ENCODE measurements at regions not wholly inside any gene's neighbourhood (a gene's known extent, or its start where the extent isn't known, plus 50 kb on each side); places are given as distances from the start of the nearest gene placed in this dataset.
"Not testable (repeated sequence)": the region's sequence is repeated elsewhere in the genome, so short reads cannot be mapped to it uniquely, and the experiment has no call there.

DNA sequence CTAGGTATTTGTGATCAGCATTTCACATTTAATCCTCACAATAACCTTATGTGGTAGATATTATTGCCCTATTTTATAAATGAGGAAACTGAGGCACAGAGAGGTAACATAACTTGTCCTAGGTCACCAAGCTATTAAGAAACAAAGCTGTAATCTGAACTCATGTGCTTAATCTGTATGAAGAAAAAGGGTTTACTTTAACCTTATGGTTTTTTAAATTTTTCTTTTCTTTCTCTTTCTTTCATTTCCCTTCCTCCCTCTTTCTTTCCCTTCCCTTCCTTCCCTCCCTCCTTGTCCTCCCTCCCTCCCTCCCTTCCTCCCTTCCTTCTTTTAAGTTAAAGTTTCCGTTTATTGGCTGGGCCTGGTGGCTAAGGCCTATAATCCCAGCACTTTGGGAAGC, 105.2 kb upstream of the AMZ2 start:
- DNase-seq, result no peak

DNA sequence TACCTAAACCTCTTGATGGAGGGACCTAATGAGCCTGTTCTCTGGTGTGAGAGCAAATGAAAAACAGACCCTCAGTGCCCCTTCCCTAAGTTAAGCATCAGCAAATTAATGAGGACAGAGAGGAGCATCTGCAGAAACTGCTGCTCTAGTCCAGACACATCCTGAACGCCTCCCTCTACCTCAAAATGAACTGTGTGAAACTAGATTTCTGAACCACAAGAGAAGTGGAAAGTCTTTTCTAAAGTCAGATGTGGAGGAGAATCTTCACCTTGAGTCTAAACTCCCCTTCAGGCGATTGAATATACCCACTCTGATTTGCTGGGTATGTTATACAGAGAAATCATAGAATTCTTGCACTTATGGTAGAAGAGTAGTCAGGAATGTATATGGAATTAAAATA, 104.4 kb upstream of the AMZ2 start:
- DNase-seq, result no peak

- no peak for DNase-seq
Measured at GRCh38 chr17:68145088-68145487, 102.8 kb upstream of the AMZ2 start.

- no peak for DNase-seq
Measured at GRCh38 chr17:68148936-68149335, 98.9 kb upstream of the AMZ2 start.

- no peak for DNase-seq
Measured at GRCh38 chr17:68152161-68152571, 95.7 kb upstream of the AMZ2 start.

GRCh38 chr17:68155692-68156091, 92.2 kb upstream of the AMZ2 start:
- no peak for DNase-seq

GRCh38 chr17:68161644-68162428, 86.0 kb upstream of the AMZ2 start:
- no peak for DNase-seq

DNA sequence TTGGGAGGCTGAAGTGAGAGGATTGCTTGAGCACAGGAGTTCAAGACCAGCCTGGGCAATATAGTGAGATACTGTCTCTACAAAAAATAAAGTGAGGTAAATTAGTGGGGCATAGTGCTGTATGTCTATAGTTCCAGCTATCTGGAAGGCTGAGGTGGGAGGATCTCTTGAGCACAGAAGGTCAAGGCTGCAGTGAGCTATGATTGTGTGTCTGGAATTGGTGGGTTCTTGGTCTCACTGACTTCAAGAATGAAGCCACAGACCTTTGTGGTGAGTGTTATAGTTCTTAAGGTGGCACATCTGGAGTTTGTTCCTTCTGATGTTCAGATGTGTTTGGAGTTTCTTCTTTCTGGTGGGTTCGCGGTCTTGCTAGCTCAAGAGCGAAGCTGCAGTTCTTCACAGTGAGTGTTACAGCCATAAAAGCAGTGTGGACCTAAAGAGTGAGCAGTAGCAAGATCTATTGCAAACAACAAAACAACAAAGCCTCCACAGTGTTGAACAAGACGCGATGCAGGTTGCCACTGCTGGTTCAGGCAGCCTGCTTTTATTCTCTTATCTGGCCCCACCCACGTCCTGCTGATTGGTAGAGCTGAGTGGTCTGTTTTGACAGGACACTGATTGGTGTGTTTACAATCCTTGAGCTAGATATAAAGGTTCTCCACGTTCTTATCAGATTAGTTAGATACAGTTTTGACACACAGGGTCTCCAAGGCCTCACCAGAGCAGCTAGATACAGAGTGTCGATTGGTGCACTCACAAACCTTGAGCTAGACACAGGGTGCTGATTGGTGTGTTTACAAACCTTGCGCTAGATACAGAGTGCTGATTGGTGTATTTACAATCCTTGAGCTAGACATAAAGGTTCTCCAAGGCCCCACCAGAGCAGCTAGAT, 79.3 kb upstream of the AMZ2 start:
- DNase-seq, result not testable (repeated sequence)

DNA sequence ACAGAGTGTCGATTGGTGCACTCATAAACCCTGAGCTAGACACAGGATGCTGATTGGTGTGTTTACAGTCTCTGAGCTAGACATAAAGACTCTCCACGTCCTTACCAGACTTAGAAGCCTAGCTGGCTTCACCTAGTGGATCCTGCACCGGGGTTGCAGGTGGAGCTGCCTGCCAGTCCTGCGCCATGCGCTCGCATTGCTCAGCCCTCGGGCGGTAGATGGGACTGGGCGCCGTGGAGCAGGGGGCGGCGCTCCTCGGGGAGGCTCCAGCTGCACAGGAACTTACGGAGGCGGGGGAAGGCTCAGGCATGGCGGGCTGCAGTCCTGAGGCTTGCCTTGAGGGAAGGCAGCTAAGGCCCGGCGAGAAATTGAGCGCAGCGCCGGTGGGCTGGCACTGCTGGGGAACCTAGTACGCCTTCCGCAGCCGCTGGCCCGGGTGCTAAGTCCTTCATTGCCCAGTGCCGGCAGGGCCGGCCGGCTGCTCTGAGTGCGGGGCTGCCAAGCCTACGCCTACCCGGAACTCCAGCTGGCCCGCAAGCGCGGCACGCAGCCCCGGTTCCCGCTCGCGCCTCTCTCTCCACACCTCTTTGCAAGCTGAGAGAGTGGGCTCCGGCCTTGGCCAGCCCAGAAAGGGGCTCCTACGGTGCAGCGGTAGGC, 78.5 kb upstream of the AMZ2 start:
- DNase-seq, result peak; percentile 65

- no peak for DNase-seq
Measured at GRCh38 chr17:68169840-68170239, 78.0 kb upstream of the AMZ2 start.

DNA sequence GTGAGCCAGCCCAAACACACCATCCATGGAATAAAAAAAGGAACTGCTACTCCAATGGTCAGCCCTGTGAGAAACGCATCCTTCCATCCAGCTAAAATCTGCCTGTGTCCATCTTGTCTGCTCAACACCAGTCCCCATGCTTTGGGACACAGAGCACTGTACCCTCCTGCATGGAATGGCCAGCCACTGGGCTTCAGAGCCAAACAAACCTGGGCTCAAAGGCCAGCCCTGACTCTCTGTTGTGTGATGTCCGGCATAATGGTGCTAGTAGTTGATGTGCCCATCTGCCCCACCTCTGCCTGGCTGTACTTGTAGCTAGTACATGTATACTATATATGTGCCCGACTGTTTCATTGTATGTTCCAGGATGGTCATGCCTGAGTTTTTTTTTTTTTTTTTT, 77.6 kb upstream of the AMZ2 start:
- DNase-seq, result no peak

DNA sequence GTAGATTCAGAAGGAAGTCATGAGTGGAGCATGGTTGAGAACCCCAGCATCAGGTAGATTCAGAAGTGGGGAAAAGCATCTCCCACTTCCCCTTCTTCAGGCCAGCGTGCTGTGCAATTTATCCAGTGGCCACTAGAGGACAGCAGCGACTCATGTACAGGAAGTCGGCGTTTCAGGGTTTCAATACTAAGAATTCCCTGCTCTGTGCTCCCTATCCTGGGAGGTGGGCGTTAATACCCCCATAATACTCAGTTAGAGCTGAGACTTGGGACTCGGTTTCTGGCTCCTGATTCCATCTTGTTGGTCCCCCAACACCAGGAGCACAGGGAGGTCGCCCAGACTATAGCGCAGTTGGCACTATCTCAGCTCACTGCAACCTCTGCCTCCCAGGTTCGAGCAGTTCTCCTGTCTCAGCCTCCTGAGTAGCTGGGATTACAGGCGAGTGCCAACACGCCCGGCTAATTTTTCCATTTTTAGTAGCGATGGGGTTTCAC, 75.3 kb upstream of the AMZ2 start:
- peak; percentile 70 for DNase-seq

- no peak for DNase-seq
Measured at GRCh38 chr17:68175416-68175815, 72.4 kb upstream of the AMZ2 start.

GRCh38 chr17:68175905-68176304, 71.9 kb upstream of the AMZ2 start:
- DNase-seq, result no peak

DNA sequence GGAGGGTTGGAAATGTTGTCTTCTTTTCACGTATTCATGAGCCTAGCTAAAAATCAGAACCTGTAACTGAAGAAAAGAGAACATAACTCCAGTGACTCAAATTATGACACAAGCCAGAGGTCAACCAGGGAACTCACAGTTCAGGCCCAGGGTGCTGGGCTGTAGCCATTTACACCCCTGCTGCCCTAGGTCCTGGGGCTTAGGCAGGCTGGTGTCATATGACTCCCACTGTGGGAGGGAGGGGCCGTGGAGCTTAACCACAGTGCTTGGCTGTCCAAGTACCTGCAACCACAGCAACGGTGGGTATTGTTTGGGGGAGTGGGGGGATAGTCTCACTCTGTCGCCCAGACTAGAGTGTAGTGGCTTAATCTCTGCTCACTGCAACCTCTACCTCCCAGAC, 71.1 kb upstream of the AMZ2 start:
- DNase-seq, result no peak

DNA sequence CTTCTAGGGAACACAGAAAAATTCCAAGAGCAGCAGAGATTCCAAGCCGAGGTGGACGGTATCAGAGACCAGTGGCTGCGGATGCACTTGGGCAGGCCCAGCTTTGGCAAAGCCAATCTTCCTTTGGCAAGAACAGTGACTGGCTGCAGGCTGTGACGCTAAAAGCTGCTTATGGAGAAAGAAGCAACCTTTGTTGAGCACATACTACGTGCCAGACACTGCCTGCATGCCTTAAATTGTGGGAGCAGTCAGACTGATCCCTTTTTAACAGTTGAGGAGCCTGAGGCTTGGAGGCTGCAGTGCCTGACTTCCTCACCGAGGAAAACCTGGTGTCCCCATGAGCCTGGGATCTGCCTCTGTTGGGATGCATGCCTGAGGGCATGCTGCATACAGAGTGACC, 69.0 kb upstream of the AMZ2 start:
- no peak for DNase-seq

GRCh38 chr17:68179236-68179925, 68.5 kb upstream of the AMZ2 start:
- no peak for DNase-seq

GRCh38 chr17:68179926-68180285, 67.9 kb upstream of the AMZ2 start:
- no peak for DNase-seq

DNA sequence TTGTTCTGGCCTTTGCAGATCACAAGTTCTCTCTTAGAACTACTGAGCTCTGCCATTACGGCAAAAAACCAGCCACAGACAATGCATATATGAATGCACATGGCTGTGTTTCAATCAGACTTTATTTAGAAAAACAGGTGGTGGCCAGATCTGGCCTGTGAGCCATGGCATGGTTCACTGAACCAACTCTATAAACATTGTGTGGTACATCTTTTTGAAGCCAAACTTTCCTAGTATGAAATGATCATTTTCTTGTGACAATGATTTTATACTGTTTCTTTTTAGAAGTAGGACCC, 65.9 kb upstream of the AMZ2 start:
- DNase-seq, result no peak

- no peak for DNase-seq
Measured at GRCh38 chr17:68182940-68183551, 64.8 kb upstream of the AMZ2 start.

GRCh38 chr17:68184141-68184571, 63.7 kb upstream of the AMZ2 start:
- no peak for DNase-seq

- no peak for DNase-seq
Measured at GRCh38 chr17:68184816-68185436, 62.9 kb upstream of the AMZ2 start.

All from NCI-H2227 treated with DMSO at 0.1 percent for 48 hours (cell line).